SU-DHL-6 (cell line): ENCODE measurements at regions not wholly inside any gene's neighbourhood (a gene's known extent, or its start where the extent isn't known, plus 50 kb on each side); places are given as distances from the start of the nearest gene placed in this dataset.

Experiments
- EZH2phosphoT487 ChIP-seq: fragments of 200-600 bp; sonication (generic), shearing (Covaris generic); conservative IDR thresholded peaks from 2 replicates; pipeline ENCODE4 v1.6.1; 2018; ENCODE audit warnings: mild to moderate bottlenecking, antibody characterized with exemption, low read length, moderate library complexity, mixed read lengths
- TF ChIP-seq, protein P1 (sequence below): fragments of 200-600 bp; sonication (generic); IDR thresholded peaks from one replicate; pipeline ENCODE4 v1.5.1; 2017; ENCODE audit warnings: antibody characterized with exemption, mild to moderate bottlenecking, low read length, moderate library complexity; ENCODE audit not compliant: insufficient read depth, poor library complexity, severe bottlenecking

DNA sequence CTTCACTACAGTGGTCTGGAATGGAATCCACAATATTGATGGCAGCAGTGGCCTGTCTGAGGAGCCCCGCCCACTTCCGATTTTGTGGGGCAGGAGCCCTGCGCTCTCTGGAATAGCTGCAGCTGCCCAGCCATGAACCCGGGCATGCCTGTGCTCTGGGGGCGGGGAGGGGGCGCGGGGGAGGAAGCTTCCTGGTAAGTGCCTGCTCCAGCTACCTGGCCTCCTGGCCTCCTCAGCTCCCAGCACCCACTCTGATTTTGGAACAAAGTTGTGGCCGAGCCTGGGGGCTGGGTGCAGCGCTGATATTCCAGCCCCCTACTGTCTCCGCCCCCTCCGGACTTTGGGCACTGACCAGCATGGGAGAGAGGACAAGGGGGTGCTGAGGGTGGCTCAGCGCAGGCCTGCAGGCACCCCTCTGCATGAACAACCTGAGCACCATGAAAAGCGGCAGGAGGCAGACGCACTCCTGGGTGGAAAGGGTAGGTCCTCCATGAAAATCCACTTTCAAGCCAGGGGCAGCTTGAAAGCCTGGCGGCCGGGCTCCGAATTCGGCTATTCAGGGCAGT, 972.7 kb upstream of the AGA start:
- TF ChIP-seq, protein P1, sequence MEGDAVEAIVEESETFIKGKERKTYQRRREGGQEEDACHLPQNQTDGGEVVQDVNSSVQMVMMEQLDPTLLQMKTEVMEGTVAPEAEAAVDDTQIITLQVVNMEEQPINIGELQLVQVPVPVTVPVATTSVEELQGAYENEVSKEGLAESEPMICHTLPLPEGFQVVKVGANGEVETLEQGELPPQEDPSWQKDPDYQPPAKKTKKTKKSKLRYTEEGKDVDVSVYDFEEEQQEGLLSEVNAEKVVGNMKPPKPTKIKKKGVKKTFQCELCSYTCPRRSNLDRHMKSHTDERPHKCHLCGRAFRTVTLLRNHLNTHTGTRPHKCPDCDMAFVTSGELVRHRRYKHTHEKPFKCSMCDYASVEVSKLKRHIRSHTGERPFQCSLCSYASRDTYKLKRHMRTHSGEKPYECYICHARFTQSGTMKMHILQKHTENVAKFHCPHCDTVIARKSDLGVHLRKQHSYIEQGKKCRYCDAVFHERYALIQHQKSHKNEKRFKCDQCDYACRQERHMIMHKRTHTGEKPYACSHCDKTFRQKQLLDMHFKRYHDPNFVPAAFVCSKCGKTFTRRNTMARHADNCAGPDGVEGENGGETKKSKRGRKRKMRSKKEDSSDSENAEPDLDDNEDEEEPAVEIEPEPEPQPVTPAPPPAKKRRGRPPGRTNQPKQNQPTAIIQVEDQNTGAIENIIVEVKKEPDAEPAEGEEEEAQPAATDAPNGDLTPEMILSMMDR = no peak
- no peak for TF ChIP-seq EZH2phosphoT487
